GM18502 (cell line): ENCODE measurements at regions not wholly inside any gene's neighbourhood (a gene's known extent, or its start where the extent isn't known, plus 50 kb on each side); places are given as distances from the start of the nearest gene placed in this dataset.

Experiments
- ATAC-seq: cut with Tn5 transposase; IDR thresholded peaks from one replicate; pipeline ENCODE4 v1.9.1; 2021; ENCODE audit warnings: mild to moderate bottlenecking; ENCODE audit not compliant: unreplicated experiment, poor library complexity

DNA sequence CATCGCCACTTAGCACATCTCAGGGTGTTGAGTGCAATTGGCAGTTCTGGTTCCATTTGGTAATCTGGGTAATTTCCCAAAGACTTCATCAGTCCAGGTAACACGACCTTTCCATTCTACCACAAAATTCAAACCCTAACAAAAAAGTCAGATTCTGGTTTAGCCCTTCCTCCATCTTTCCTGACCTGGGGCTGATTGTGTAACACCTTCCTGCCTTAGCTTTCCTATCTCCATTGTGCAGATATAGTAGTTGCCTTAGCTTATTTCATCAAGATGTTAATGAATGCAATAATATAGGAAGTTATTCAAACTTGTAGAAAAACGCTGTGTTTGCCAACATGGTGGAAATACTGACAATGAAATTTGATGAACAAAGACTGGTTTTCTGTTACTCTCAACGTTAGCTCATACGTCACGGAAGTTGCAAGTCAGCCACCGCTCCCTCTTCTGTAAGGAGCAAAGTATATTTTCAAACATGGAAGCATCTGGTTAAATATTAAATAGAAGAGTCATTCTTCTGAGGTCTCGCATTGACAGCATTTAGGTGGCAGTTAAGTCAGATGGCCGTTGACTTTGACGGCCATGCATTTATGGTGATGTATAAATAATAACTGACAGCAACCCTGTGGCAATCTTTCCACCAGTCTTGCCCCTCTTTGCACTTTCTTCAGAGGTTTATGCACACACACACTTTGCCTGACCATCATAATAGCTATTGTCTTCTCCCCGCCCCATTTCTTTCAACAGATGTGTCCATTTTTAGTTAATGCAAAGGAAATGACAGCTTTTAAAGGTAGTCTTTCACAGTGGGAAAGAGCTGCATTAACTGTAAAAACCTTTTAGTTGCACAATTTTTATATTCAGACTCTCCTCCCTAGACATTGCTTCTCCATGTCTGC lies 205.1 kb upstream of the BMPER start:
- no peak for ATAC-seq

DNA sequence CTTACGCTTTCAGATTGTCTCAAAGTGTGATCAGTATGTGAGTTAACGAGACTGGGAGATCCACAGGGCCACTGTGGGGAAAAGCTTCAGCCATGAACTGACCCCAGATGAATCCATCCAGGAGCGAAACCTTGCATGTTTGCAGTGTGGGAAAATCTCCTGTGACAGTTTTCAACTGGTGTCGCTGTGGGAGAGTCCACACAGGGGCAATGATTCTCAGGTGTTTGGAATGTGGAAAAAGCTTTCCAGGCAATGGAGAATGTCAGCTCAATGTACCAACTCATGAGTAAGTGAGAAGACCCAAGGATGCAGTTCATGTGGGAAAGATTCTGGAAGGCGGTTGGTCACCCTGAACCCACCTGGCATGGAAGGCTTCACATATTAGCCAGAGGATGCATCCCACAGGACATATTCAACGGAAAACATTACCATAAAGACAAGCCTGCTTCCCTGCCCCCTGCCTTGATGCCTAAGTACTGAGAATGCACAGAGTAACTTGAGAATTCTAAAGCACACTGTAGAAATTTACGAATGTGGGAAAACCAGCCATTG lies 204.1 kb upstream of the BMPER start:
- no peak for ATAC-seq

- no peak for ATAC-seq
These were observed 203.4 kb upstream of the BMPER start for GRCh38 chr7:33701927-33702326.

DNA sequence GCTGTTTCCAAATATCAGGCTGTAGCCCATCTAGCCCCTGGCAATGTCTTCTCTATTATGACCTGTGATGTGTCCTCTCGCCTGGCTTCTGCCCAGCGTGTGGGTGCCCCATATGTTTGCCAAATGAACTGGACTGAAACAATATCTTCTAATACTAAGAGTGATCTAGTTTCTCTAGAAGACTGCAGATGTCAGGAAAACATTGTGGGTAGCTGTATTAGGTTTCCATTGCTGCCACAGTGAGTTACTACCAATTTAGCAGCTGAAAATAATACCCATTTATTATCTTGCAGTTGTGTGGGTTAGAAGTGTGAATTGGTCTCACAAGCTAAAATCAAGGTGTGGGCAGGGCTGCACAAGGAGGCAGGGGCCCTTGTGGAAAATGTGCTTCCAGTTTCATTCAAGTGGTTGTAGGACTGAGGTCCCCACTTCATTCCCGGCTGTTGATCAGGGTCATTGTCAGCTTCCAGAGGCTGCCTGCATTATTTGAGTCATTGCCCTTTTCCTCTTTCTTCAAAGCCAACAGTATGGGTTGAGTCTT lies 202.8 kb upstream of the BMPER start:
- ATAC-seq = no peak

DNA sequence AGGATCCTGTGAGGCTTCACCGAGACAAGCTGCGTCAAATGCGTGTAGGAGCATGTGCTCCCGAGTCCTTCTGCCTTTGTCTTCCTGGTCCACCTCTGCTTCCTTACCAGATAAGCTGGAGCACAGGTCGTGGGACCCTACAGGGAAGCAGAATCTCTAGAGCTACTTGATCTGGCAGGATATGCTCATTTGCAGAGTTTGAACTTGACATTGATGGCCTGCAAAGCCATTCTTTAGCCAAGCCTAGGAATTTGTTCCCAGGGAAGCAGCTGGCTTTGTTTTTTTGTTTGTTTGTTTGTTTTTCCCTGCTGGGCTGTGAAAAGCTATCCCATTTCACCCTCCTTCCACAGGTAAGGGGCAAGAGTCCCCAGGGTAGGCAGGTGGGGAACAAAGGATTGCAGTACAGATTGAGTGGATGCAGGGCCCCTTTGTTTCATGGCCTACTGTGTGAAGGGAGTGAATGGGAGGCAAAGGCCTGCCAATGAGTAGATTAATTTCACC lies 200.0 kb upstream of the BMPER start:
- no peak for ATAC-seq

DNA sequence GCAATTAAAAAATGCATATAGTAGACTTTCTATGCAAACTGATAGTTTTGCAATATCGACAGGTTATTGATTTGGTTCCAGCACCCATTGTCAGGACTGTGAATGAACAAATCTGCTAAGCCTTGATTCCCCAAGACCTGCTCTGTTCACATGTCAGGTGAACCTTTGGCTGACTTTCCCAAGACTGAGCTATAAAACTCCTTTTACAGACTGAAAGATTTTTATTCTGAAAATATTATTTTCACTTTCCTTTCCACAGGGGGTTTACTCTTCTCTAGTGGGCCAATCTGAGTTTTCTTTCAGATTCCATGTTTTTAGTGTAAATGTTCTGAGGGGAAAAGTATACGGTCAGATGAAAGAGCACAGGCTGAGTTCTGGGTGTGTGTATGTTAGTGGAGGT lies 199.2 kb upstream of the BMPER start:
- ATAC-seq = no peak

DNA sequence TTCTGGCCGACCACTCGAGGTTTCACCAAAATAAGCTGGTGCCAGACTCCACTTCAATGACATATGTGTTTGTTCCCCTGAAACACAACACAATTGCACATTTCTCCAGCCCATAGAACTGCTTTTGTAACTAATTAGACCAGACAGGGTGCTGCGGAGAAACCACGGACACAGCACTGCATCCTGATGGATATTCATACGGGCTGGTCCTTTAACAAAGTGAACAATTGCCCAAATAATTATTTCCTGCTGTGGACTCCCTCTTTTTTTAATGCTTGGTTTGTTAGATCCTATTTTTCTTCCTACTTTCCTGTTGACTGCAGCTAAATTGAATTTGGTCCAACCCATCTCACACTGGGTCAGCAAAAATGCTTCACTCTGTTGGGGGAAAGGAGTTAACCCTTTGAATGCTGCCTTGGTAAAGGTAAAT lies 198.6 kb upstream of the BMPER start:
- ATAC-seq = no peak

- ATAC-seq = no peak
These were observed 197.9 kb upstream of the BMPER start for GRCh38 chr7:33707427-33707826.

DNA sequence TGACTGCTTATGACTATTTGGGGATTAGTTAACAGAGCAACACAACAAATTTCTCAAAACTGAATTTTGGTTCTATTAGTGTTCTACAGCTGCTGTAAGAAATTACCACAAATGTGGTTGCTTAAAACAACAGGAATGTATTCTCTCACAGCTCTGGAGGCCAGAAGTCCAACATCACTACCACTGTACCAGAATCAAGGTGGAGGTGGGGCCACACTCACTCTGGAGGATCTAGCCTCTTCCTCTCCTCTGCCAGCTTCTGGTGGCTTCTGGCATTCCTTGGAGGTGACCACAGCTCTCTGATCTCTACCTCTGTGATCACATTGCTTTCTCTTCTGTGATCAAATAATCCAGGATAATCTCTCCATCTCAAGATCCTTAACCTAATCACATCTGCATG lies 194.7 kb upstream of the BMPER start:
- ATAC-seq = no peak

GRCh38 chr7:33711231-33712019 lies 193.9 kb upstream of the BMPER start:
- ATAC-seq = no peak

DNA sequence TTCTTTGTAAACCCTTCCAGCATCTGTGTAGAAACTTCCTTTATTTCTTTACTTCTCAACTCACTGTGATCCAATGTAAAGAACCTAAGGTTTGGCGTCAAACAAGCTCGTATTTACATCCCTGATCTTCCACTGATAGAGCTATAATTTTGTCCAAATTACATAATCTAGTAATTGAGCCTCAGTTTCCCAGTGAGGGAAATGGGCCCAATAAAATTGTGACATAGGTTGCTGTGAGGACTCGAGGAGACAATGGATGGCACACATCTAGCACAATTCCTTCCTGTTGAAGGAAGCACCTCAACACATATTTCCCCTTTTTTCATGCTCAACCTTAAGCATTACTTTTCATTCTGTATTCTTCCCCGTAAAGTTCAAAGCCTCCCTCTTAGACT lies 193.3 kb upstream of the BMPER start:
- no peak for ATAC-seq

GRCh38 chr7:33714208-33714607 lies 191.1 kb upstream of the BMPER start:
- no peak for ATAC-seq

- no peak for ATAC-seq
These were observed 188.5 kb upstream of the BMPER start for GRCh38 chr7:33716581-33717477.

DNA sequence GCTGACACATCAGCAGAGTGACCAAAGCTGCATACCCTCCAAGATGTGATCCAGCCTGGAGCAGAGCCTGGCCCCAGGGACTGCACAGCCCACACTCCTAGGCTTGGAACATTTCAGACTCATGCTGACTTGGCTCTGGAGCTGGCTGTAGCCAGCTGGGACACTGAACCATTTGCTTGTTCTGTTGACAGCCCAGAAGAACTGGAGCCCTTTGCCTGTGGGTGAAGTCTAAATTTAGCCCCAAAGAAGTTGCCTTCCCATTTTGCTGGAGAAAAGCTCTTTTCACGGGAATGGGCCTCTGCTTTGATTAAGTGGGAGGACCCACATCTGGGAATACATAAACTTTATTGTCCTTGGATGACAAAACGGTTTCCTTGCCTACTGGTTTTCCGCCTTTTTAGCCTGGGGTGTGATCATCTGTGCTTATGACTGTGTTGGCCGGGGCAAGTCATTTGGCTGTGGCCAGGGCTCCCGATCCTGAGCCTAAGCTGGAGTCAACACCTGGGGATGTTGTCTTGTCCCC lies 186.2 kb upstream of the BMPER start:
- no peak for ATAC-seq

- ATAC-seq = no peak
These were observed 185.2 kb upstream of the BMPER start for GRCh38 chr7:33720139-33720538.

DNA sequence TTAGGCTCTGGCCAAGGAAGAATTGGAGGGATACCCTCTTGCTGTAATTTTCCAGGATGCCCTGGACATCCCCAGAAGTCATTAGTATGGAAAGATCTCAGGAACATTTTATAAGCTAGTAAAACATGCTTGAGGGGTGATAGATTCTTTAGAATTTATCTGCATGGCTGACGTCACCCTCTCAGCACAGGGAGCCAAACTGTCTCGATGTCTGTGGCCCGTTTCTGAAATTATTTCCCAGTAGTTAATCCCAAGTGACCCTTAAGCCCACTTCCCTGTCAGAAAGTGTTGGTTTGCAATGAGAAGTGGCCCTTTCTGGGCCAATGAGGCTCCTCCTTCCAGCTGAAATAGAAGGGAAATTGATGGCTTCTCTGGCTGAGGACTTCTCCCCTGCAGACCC lies 184.5 kb upstream of the BMPER start:
- no peak for ATAC-seq

DNA sequence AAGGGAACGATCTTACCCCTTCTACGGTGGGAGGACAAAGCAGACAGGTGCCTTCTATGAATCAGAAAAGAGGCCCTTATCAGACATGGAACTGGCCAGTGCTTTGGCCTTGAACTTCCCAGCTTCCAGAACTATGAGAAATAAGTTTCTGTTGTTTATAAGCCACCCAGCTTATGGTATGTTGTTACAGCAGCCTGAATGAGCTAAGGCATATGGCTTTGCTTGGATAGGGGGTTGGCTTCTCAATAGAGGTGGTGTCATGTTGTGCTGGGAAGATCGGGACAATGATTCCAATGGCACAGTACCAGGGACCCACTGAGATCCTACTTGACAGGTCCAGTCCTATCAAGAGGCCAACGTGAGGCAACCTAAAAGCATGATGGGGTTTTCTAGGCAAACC lies 183.4 kb upstream of the BMPER start:
- no peak for ATAC-seq

GRCh38 chr7:33722383-33723101 lies 182.8 kb upstream of the BMPER start:
- ATAC-seq = no peak

GRCh38 chr7:33724201-33724600 lies 181.1 kb upstream of the BMPER start:
- ATAC-seq = no peak
